Skeletal muscle tissue (tissue), 3 donors: ENCODE measurements at regions not wholly inside any gene's neighbourhood (a gene's known extent, or its start where the extent isn't known, plus 50 kb on each side); places are given as distances from the start of the nearest gene placed in this dataset.

Experiments
- H3K27ac ChIP-seq: one replicate; pipeline ENCODE4 v1.7.0; 2013; ENCODE audit warnings: mild to moderate bottlenecking, low read depth, low read length, inconsistent platforms
- H3K27me3 ChIP-seq, 3 donors: one replicate each; pipeline ENCODE4 v1.7.0; 2013; ENCODE audit warnings: low read length in 3 of 3; ENCODE audit not compliant: control insufficient read depth in 3 of 3, insufficient read depth in 3 of 3
- H3K36me3 ChIP-seq, 3 donors: one replicate each; pipeline ENCODE4 v1.7.0; 2013; ENCODE audit warnings: low read length in 3 of 3; ENCODE audit not compliant: control insufficient read depth in 3 of 3, insufficient read depth in 3 of 3
- H3K4me1 ChIP-seq, 3 donors: one replicate each; pipeline ENCODE4 v1.7.0; 2013; ENCODE audit warnings: low read length in 3 of 3, mild to moderate bottlenecking in 3 of 3; ENCODE audit not compliant: control insufficient read depth in 3 of 3, insufficient read depth in 3 of 3
- H3K4me3 ChIP-seq, 3 donors: one replicate each; pipeline ENCODE4 v1.7.0; 2013; ENCODE audit warnings: low read length in 3 of 3
- H3K9ac ChIP-seq, 3 donors: one replicate each; pipeline ENCODE4 v1.7.0; 2013; ENCODE audit warnings: low read length in 3 of 3, mild to moderate bottlenecking in 3 of 3, moderate library complexity in 2 of 3, low read depth in 1 of 3
- H3K9me3 ChIP-seq, 3 donors: one replicate each; pipeline ENCODE4 v1.7.0; 2013; ENCODE audit warnings: low read length in 3 of 3; ENCODE audit not compliant: control insufficient read depth in 3 of 3
- donor health status: Osteomylitis.

DNA sequence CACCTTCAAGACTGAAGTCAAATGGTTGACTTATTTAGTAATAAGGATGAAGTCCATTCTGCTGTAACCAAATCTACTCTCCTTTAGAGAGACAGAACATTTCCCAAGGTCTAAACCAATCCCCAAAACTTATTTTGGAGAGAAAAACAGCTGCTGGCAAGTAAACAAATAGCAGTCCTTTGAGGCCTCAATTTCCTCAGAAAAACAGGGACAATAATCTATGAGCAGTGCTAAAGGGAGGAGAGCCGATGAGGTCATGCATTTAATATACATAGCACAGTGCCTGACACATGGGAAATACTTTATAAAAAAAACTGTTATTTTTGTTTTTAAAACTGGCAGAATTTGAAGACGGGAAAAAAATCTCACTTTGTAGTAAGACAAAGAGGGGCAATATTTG is 526.0 kb downstream of the EPM2A start:
- no peak overlapping the region for H3K9ac ChIP-seq
- H3K4me1 ChIP-seq, result no peaks in the 10 kb centered on the region
- H3K27ac ChIP-seq, result no peak overlapping the region
- no peak overlapping the region for H3K4me3 ChIP-seq
- no peaks in the 10 kb centered on the region for H3K36me3 ChIP-seq
- no peaks in the 10 kb centered on the region for H3K27me3 ChIP-seq
- no peaks in the 10 kb centered on the region for H3K9me3 ChIP-seq

DNA sequence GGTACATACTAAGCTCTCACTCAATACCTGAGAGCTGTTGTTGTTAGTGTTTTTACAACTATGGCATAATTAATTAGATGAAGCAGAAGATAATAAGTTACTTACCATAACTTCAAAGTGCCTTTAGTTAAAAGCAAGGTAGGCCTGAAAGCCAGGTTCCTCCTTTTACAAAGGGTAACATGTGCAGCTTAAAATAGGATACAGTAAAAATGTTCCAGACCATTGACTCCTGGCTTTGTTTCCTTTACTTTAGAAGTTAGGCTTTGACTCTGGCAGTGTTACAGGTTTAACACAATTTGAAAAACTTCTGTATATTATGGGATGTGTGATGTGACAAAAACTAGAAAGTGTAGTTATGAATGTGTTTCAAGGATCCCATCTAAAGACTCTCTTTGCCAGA is 522.5 kb downstream of the EPM2A start:
- H3K4me3 ChIP-seq, result no peak overlapping the region
- no peaks in the 10 kb centered on the region for H3K36me3 ChIP-seq
- H3K27ac ChIP-seq, result no peak overlapping the region
- H3K9ac ChIP-seq, result no peak overlapping the region
- no peaks in the 10 kb centered on the region for H3K4me1 ChIP-seq
- no peaks in the 10 kb centered on the region for H3K9me3 ChIP-seq
- no peaks in the 10 kb centered on the region for H3K27me3 ChIP-seq

DNA sequence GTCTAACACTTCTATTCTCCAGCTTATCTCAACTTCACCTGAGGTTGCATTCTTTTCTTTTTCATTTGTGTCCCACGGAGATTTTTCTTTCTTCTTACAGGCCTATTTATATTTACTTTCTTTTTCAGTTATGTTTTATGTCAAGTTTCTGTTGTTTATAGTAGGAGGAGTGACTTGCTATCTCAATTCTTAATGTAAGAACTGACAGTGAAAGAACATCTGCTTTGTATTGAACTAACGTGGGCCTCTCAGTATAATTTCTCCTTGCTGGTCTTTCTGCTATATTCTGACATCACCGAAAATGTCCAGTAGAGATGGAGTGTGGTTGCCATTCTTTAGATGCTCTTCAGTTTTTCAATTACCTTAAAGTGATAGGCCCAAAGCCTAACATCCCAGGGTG is 521.7 kb downstream of the EPM2A start:
- Histone ChIP-seq H3K36me3 (no peaks in the 10 kb centered on the region), H3K27ac (no peak overlapping the region), H3K9ac (no peak overlapping the region), H3K9me3 (no peaks in the 10 kb centered on the region), H3K4me3 (no peak overlapping the region), H3K27me3 (no peaks in the 10 kb centered on the region), H3K4me1 (no peaks in the 10 kb centered on the region)

DNA sequence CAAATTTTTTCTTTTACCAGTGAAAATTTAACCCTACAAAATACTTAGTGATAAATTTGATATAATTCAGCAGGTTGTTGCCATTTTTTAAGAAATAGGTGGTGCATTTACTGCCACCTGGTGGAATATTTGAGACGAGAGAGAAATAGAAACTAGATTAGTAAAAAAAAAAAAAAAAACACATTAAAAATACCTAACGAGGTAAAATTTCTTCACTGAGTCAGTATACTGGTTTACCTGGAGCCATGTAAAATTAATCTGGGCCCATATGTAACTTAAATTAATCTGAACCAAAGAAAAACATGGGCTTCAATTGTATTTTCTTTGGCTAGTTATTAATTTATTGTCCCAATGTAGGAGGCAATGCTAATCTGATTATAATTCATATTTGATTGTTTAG is 520.8 kb downstream of the EPM2A start:
- H3K9me3 ChIP-seq, result no peaks in the 10 kb centered on the region
- no peaks in the 10 kb centered on the region for H3K4me1 ChIP-seq
- no peaks in the 10 kb centered on the region for H3K27me3 ChIP-seq
- H3K9ac ChIP-seq, result no peak overlapping the region
- H3K4me3 ChIP-seq, result no peak overlapping the region
- H3K27ac ChIP-seq, result no peak overlapping the region
- H3K36me3 ChIP-seq, result no peaks in the 10 kb centered on the region

DNA sequence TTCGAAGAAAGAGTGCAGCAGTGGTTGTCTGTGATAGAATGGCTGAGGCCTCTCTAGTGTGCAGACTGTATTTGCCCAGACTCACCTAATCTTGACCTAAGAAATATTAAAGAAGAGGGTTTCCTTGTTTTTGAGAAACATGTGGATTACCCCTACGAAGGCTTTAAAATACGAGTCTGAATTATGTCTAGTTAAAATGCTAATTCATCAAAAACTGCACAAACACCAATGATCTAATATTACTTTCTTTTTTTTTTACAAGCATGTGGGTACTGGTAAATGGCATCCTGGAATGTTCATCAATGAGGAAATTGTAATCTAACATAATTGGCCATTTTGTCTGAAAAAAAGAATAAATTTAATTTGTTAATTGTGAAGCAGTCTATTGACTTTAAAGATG is 510.9 kb downstream of the EPM2A start:
- no peaks in the 10 kb centered on the region for H3K36me3 ChIP-seq
- no peaks in the 10 kb centered on the region for H3K27me3 ChIP-seq
- no peaks in the 10 kb centered on the region for H3K4me1 ChIP-seq
- no peak overlapping the region for H3K27ac ChIP-seq
- H3K9me3 ChIP-seq, result no peaks in the 10 kb centered on the region
- H3K9ac ChIP-seq, result no peak overlapping the region
- H3K4me3 ChIP-seq, result no peak overlapping the region

DNA sequence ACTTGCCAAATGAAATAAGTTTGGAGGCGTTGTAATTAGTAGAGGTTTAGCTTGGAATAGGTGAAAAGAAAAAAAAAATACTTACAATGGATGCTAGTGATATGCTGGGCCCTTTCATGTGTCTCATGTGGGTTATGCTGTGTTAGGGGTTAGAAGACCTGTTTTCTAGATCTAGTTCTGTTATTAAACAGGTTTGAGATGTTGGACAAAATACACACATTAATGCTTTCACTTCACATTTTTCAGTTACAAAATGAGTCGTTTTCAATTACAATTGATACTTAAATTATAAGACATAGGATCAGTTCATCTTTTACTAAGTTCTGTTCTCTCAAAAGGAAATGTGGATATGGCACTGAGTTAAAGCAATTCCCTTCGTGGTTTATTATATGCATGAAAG is 509.8 kb downstream of the EPM2A start:
- Histone ChIP-seq H3K4me3 (no peak overlapping the region), H3K27me3 (no peaks in the 10 kb centered on the region), H3K9ac (no peak overlapping the region), H3K9me3 (no peaks in the 10 kb centered on the region), H3K4me1 (no peaks in the 10 kb centered on the region), H3K36me3 (no peaks in the 10 kb centered on the region), H3K27ac (no peak overlapping the region)

DNA sequence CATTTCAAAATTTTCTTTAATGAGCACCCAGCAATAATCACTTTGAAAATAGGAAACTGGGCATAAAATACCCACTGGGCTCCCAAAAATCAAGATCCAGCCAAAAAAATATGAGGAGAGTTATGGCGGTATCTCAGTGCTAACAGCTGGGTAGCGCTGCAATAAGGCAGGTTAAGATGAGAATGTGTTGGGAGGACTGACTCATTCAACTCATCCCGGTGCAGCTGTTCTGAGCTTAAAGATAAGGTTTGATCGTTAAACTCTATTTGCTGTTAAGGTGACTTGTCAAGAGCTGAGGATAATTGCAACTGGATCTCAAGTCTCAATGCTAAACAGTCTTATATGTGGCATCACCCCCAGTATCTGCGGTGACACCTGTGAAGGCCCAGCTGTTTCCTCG is 507.7 kb downstream of the EPM2A start:
- Histone ChIP-seq H3K9me3 (no peaks in the 10 kb centered on the region), H3K9ac (no peak overlapping the region), H3K27ac (no peak overlapping the region), H3K4me3 (no peak overlapping the region), H3K4me1 (no peaks in the 10 kb centered on the region), H3K27me3 (no peaks in the 10 kb centered on the region), H3K36me3 (no peaks in the 10 kb centered on the region)

DNA sequence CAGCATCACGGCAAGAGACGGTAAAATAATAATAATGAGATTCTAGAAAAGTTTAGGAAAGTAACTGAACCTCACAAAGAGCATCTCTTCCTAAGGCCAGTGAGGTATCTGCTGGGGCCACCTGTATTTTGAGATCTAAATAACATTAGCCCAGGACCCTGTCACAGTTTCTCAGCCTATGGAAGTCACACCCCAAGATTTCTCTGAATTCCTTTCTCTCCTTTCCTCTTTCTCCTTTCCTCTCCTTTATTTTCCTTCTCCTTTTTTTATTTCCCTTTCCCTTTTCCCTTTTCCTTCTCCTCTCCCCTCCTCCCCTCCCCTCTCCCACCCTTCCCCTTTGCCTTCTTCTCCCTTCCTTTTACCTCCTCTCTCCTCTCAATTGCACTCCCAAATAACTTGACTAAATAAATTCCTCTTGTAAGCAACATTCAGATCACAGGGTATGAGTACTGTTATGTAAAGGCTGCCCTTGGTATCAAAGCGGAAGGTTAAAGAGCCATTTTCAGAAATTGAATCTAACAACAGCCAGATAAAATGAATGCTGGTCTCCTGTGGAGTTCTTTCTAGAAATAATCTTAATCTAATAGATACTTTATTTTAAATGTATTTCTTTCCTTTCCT is 506.2 kb downstream of the EPM2A start:
- Histone ChIP-seq H3K4me1 (no peaks in the 10 kb centered on the region), H3K4me3 (no peak overlapping the region), H3K9me3 (no peaks in the 10 kb centered on the region), H3K27ac (no peak overlapping the region), H3K9ac (no peak overlapping the region), H3K36me3 (no peaks in the 10 kb centered on the region), H3K27me3 (no peaks in the 10 kb centered on the region)

DNA sequence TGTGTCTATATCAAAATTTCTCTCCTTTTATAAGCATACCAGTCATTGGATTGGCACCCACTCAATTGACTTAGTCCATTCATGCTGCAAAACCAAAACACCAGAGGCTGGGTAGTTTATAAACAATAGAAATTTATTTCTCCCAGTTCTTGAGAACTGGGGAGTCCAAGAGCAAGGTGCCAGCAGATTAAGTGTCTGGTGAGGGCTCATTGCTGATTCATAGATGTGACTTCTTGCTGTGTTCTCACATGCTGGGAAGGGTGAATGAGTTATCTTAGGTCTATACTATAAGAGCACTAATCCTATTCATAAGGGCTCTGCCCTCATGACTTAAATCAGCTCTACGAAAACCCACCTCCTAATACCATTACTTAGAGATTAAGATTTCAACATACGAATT is 501.4 kb downstream of the EPM2A start:
- no peaks in the 10 kb centered on the region for H3K4me1 ChIP-seq
- no peak overlapping the region for H3K27ac ChIP-seq
- no peak overlapping the region for H3K4me3 ChIP-seq
- no peaks in the 10 kb centered on the region for H3K9me3 ChIP-seq
- no peaks in the 10 kb centered on the region for H3K36me3 ChIP-seq
- H3K9ac ChIP-seq, result no peak overlapping the region
- no peaks in the 10 kb centered on the region for H3K27me3 ChIP-seq

DNA sequence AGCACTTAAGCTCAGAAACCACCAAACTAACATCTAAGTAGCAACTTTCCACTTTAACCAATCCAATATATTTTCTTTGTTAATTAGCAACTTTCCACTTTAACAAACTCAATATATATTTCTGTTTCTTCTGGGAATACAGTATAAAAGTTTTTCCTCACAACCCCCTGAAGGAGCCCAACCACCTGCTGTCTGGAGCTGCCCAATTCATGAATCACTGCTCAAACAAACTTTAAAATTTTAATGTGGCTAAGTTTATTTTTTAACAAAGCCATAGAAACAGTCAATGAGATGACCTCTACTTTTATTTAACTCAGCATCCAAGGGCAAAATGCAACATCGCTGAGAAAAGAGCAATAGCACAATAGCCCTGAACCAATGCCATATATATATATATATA is 500.1 kb downstream of the EPM2A start:
- H3K9me3 ChIP-seq, result no peaks in the 10 kb centered on the region
- H3K9ac ChIP-seq, result no peak overlapping the region
- H3K27me3 ChIP-seq, result no peaks in the 10 kb centered on the region
- H3K4me1 ChIP-seq, result no peaks in the 10 kb centered on the region
- no peak overlapping the region for H3K4me3 ChIP-seq
- no peak overlapping the region for H3K27ac ChIP-seq
- no peaks in the 10 kb centered on the region for H3K36me3 ChIP-seq

DNA sequence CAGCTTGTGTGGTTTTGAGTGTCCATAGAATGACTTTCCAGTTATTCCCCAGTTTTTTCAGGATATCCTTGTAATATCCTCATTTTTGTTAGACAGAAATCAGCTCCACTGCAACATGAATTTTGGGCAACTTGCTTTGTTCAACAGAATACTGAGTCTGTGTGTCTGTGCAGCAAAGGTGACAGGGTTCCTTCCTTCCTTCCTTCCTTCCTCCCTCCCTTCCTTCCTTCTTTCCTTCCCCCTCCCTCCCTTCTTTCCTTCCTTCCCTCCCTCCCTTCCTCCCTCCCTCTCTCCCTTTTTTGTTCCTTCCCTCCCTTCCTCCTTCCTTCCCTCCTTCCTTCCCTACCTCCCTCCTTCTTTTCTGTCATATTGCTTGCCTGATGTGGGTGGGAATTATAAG is 496.5 kb downstream of the EPM2A start:
- Histone ChIP-seq H3K27me3 (no peaks in the 10 kb centered on the region), H3K9me3 (no peaks in the 10 kb centered on the region), H3K4me3 (no peak overlapping the region), H3K4me1 (no peaks in the 10 kb centered on the region), H3K9ac (no peak overlapping the region), H3K27ac (no peak overlapping the region), H3K36me3 (no peaks in the 10 kb centered on the region)
